HS-5 (cell line): ENCODE measurements at regions not wholly inside any gene's neighbourhood (a gene's known extent, or its start where the extent isn't known, plus 50 kb on each side); places are given as distances from the start of the nearest gene placed in this dataset.
"Not testable (repeated sequence)": the region's sequence is repeated elsewhere in the genome, so short reads cannot be mapped to it uniquely, and the experiment has no call there.

Source experiments
- DNase-seq: peaks from one replicate; pipeline ENCODE4 v3.0.0-alpha.2; 2012; ENCODE audit warnings: low read depth

DNA sequence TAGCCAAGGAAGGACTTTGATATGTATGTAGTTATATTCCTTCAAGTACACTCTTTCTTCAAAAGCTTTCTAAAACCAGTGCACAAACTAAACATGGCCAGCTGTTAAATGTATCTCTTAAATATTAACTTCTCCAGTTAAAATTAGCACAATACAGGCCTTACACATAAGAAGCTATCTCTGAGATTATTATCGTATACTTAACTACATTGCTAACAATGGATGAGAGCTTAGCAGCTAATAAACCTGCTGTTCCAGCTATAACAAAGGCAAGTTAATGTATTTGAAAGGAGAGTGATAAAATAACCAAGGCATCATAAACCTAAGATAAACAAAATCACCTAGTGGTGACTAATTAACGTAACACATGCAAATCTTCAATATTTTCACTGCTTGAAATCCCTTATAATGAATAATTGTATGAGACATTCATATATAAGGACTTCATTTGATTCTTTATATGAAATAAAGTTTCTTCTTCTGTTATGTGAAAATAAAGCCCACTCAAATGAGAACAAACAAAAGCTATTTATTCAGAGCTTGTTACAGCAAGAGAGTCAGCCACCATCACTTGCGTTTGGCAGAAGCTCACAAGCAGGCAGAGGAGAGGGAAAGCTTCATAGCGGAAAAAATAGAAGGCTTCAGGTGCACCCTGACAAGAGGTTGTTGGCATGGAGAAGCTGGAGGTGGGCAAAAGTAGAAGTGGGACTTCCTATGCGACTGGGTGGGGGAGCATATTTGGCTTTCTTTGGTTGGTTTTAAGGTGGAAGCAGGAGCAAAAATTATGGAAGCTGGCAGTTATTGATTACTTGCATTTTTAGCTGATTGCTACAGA lies 274.1 kb upstream of the CHRM3 start:
- no peak for DNase-seq

DNA sequence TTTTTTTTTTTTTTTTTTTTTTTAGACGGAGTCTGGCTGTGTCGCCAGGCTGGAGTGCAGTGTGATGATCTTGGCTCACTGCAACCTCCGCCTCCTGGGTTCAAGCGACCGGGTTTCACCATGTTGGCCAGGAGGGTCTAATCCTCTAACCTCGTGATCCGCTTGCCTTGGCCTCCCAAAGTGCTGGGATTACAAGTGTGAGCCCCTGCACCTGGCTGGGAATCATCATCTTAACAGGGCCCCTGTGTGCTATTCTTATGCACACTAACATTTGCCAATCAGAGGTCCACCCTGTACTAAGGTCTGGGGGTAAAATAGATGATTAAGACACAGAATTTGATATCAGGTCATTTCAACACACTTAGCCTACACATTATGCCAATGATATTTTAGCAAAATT lies 278.7 kb upstream of the CHRM3 start:
- DNase-seq = no peak

- not testable (repeated sequence) for DNase-seq
Measured at GRCh38 chr1:239106689-239107088, 279.7 kb upstream of the CHRM3 start.

GRCh38 chr1:239098400-239099037 lies 287.8 kb upstream of the CHRM3 start:
- DNase-seq = no peak

GRCh38 chr1:239091537-239091936 lies 294.8 kb upstream of the CHRM3 start:
- no peak for DNase-seq

GRCh38 chr1:239084459-239085080 lies 301.8 kb upstream of the CHRM3 start:
- DNase-seq = no peak

GRCh38 chr1:239081947-239082346 lies 304.4 kb upstream of the CHRM3 start:
- DNase-seq = not testable (repeated sequence)

DNA sequence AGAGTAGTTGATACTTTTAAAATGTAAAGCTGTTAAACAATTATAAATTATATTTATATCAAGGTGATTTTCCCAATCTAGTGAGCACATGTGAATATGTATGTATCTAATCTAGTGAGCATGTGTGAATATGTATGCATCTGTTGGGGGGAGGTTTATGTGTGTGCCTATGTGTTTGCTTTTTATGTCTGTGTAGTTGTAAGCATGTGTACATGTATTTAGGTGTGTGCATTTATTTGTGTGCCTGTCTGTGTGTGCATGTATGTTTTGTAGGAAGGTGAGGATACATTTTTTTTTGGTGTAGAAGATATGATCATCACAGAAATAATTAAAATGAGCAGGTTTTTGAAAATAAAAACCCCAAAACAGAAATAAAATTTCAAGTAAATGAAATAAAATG lies 318.9 kb upstream of the CHRM3 start:
- no peak for DNase-seq

DNA sequence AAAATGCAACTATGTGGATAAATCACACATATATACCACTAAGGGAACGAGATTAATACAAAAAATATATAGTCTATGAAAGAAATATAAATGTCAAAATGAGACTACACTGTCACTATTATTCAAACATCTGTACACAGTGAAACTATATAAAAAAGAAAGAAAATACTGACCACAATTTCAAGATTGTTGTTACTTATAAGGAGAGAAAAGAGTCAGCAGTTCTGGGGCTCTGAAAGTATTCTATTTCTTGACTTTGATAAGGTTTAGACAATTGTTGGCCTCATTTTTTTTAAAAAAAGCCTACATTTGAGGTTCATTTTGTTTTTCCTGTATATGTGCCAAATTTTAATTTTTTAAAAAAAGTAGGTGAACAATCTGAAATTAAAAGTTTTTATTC lies 319.3 kb upstream of the CHRM3 start:
- DNase-seq = no peak

- DNase-seq = no peak
Measured at GRCh38 chr1:239061770-239062169, 324.6 kb upstream of the CHRM3 start.

DNA sequence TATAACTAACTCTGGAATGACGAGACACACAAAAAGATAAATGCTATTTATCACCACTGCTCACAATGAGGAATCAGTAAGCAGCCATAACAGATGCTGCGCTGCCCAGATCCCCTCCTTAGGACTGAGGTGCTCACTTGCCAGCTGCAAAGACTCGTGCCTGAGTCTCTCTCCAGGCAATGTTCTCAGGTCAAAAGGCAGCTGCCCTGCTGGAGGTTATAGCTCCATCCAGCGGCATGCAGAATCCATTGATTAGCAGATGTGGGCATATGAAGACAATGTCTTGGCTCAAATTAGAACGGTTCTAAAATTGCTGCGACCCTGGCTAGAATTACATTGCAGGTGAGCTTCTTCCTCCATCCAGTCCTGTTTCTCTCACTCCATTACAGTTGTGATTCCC lies 328.2 kb upstream of the CHRM3 start:
- no peak for DNase-seq

GRCh38 chr1:239056940-239057339 lies 329.4 kb upstream of the CHRM3 start:
- DNase-seq = no peak

- DNase-seq = no peak
Measured at GRCh38 chr1:239053279-239053678, 333.1 kb upstream of the CHRM3 start.

GRCh38 chr1:239049571-239049970 lies 336.8 kb upstream of the CHRM3 start:
- DNase-seq = no peak

DNA sequence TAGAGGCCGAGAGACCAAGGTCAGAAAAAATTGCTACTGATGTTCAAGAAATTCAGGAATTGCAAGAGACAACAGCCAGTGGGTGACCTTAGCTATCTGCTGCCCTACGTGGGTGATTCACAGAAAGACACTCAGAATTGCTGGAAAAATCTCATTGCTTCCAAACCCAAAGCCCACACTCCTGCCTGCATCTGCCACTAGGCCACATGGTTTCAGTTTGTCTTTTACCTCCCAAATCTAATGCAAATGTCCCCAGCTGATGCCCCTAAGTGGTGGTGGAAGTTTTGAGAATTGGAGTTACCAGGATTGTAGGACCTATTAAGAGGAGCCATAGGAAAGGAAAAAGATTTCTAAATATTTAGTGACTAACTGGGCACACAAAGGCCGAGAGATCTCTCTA lies 341.5 kb upstream of the CHRM3 start:
- no peak for DNase-seq

- no peak for DNase-seq
Measured at GRCh38 chr1:239040523-239040922, 345.8 kb upstream of the CHRM3 start.

- no peak for DNase-seq
Measured at GRCh38 chr1:239031310-239031709, 355.1 kb upstream of the CHRM3 start.

GRCh38 chr1:239025997-239026694 lies 360.2 kb upstream of the CHRM3 start:
- no peak for DNase-seq

DNA sequence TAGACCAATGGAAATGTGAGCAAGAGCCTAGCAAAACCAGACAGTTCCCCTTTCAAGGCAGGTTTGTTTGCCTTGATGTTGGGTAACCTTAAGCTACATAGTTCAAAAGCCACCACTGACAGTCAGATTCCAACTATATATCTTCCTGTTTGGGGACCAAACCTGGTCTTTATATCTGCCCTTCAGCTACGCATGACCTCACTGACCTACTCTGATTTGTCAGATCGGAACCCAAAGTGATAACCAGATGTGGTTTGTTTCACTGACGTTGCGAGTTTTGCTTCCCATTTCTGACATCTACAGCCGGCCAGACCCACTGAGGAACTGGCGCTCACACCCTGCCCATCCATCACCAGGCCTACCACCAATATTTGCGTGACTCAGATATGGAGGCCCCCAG lies 361.1 kb upstream of the CHRM3 start:
- no peak for DNase-seq

- DNase-seq = no peak
Measured at GRCh38 chr1:239023732-239024360, 362.5 kb upstream of the CHRM3 start.

- no peak for DNase-seq
Measured at GRCh38 chr1:239016337-239016736, 370.0 kb upstream of the CHRM3 start.

DNA sequence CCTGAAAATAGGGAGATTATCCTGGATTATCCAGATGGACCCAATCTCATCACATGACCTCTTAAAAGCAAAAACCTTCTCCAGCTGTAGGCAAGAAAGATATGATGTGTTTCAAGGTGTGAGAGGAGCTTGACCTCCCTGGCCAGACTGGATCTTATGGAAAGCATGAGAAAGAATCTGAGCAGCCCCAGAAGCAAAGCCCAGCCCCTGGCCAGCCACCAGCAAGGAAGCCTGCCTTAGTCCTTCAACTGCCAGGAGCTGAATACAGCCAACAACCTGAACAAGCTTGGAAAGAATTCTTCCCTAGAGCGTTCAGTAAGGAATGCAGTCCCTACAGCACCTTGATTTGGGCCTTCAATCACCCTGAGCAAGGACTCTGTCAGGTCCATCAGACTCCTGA lies 375.0 kb upstream of the CHRM3 start:
- DNase-seq = no peak
